GM19324 (cell line): ENCODE measurements at regions not wholly inside any gene's neighbourhood (a gene's known extent, or its start where the extent isn't known, plus 50 kb on each side); places are given as distances from the start of the nearest gene placed in this dataset.

Experiments
- ATAC-seq: cut with Tn5 transposase; IDR thresholded peaks from one replicate; pipeline ENCODE4 v1.9.1; 2021; ENCODE audit warnings: mild to moderate bottlenecking, moderate library complexity; ENCODE audit not compliant: unreplicated experiment, low FRiP score

- no peak for ATAC-seq
Measured at GRCh38 chr10:106216085-106216484, 948.4 kb downstream of the SORCS1 start.

GRCh38 chr10:106214243-106214642 is 950.3 kb downstream of the SORCS1 start:
- no peak for ATAC-seq

GRCh38 chr10:106213493-106213892 is 951.0 kb downstream of the SORCS1 start:
- no peak for ATAC-seq

DNA sequence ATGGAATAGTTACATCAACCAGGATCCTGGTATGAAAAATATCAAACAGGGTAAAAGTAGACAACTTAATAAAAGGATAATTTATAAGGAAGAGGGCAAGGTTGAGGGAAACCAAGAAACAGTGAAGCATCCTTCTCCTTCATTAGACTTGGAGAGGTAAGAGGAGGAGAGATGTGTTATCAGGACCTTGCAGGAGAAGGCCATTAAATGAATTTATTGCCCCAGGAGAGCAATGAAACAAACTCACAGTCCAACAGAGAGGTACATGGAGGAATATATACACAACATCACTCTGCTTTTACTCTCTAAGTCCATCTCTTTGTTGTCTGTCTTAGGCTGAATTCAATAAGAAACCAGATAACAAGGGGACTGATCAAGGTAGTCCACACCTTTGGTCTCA is 966.2 kb downstream of the SORCS1 start:
- no peak for ATAC-seq

DNA sequence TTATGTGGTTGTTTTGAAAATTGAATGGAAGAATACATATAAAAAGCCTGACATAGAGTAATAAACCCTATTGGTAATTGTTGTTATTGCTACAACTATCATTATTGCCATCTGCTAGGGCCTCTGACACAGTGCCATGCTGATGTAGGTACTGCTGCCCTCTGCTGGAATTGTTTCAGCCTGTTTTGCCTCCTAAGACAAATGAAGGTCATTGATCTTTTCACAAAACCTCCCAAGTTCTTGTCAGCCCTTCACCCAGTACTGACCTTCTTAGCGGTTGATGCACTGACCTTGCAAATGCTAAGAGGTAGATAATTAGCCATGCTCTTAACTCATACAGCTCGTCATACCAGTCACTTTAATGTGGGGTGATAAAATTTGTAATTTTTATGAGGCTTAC is 975.2 kb downstream of the SORCS1 start:
- ATAC-seq, result no peak

DNA sequence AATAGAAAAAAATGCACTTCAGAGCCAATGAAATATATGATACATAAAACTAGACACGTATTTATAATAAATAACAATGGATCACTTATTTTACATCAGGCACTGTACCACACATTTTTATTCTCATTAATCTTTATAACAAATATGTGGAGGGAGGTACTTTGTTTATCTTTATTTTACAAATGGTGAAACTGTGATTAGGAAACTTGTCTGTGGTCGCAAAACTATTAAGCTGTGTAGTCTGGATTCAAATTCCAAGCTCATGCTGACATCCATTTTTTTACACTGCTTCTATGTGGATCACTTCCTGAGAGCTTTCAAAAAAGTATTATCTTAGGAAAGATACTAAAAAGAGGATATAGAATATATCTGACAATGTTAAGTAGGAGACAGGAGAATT is 978.6 kb downstream of the SORCS1 start:
- ATAC-seq, result no peak

- no peak for ATAC-seq
Measured at GRCh38 chr10:106183041-106183440, 981.5 kb downstream of the SORCS1 start.

DNA sequence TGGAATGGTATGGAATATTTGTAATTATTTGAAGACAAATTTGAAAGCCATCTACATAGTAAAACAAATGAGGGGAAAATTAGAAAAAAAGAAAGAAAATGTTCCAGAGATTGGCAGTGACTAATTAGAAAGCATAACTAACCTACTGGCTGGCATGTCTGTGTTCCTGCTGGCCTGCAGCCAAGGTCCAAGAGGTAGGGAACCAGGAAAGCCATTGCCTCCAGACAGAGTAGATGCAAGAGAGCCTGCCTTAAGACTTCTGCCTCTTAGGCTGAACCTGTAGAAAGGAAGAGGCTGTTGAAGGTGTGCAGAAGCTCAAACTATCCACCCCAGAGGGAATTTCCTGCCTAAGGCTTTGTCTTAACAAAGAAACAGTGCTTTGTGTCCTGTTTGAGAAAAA is 982.0 kb downstream of the SORCS1 start:
- ATAC-seq, result no peak

DNA sequence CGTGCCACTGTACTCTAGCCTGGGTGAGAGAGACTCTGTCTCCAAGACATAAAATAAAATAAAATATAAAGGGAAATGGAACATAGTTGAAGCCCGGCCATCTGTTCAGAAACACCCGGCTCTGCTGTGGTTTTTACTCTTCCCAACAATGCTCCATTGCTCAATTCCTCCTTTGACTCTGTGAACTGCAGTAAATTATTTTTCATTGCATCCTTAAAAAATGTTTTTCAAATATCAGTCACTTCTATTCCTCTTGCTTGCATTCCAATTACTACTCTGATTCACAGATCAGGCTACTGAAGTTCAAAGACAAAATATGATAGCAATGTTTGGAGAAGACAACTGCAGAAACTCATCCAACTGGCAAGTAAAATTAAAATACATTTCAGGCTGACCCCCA is 983.0 kb downstream of the SORCS1 start:
- no peak for ATAC-seq

- ATAC-seq, result no peak
Measured at GRCh38 chr10:106179430-106179829, 985.1 kb downstream of the SORCS1 start.

DNA sequence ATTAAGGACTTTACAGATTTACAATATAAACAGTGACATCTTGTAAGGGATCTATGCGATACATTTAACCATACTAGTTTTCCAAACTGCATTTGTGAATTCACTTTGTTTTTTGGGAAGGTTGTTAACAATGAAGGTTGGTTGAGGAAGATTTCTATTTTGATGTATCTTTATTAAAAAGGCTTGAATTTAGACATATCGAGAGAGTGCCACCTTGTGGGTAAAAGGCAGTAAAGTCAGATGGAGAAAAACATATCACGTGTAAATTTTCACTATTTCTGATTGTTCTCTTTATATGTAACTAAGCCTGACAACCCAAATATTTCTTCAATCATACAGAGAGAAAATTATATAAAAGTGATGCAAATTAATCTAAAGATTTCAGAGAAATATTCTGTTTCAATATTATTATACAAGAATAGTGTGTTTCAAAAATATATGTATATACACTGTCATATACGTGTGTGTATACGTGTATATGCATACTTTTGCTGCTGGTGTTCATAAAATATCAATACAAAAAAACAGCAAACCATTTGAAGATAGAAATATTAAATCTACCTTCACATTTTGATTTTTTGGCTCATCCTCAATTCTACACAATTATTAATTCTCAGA is 988.6 kb downstream of the SORCS1 start:
- no peak for ATAC-seq

GRCh38 chr10:106173838-106174237 is 990.7 kb downstream of the SORCS1 start:
- ATAC-seq, result no peak

DNA sequence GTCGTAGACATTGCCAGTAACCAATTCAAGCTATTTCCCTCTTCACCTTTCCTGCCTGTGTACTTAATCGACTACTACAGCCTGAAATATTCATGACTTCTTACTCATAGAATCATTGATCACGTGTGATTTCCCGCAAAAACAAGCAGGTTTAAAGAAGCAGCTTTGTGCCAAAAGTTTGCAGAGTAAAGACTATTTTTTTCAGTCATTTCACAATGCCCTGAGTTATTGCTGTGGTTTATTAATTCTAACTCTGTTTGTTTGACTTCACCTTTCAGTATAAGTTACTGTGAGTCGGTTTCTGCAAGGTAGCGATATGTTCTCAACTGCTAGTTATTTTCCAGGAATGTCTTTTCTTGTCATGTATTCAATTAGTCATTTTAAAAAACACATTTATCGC is 995.3 kb downstream of the SORCS1 start:
- no peak for ATAC-seq

GRCh38 chr10:106167946-106168345 is 996.6 kb downstream of the SORCS1 start:
- no peak for ATAC-seq

DNA sequence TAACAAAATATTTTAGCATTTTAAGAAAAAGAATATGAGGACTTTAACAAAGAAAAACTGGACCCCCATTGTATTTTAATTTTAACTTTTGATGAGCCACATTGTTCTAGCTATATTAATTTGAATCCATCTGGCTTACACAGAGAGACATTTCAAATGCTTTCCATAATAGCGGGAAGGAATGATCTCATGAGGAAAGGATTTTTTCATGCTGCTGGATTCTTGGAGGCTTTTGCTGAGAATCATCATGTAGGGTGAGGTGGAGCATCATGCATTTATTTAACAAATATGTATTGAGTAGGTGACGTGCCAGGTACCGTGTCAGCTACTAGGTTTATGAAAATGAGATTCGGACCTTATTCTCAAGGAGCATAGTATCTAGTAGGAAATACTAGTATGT is 1006.3 kb downstream of the SORCS1 start:
- ATAC-seq, result no peak

DNA sequence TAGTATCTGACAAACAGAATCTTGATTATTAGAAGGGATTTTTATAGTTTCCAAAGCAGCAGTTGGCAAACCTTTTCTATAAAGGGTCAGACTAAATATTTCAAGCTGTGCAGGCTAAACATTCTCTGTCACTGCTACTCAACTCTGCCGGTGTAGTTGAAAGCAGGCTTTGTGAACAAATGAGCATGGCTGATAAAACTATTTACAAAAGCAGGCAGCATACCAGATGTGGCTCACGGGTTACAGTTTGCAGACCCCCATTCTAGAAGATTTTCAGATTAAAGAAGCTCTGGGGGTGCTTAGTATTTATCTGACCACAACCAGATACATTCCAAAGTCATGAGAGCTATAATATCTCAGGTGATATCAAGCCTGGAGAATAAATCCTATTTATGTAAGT is 1017.5 kb downstream of the SORCS1 start:
- no peak for ATAC-seq

DNA sequence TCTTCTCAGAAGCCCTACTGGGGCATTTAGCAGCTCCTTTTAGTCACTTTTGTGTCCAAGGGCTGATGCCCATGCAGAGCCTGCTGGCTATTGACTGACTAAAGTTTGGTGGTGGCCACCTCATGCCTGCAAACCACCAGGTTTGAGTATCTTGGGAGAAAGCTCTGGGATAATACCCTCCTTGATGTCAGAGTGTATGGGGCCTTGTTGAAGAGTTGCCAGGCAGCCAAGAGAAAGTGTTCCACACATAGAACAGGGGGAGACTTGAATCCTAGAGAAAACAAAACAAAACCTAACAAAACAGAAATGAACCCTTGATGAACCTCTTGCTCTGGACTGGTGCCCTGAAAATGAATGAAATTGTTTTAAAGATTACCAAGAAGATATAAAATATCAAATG is 1024.6 kb downstream of the SORCS1 start:
- no peak for ATAC-seq

DNA sequence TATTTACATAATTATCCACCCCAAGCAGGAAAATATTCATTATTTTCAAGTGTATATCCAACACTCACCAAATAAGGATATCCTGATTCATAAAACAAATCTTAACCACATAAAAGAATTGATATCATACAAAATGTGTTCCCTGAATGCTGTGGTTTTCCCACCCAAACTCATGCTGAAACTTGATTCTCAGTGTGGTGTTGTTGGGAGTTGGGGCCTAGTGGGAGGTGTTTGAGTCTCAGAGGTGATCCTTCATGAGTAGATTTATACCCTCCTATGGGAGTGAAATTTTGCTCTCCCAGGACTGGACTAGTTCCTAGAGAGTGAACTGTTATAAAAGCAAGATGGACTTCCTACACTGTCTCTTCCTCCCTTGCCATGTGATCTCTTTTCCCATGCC is 1028.3 kb downstream of the SORCS1 start:
- ATAC-seq, result no peak

- ATAC-seq, result no peak
Measured at GRCh38 chr10:106134326-106135000, 1030.0 kb downstream of the SORCS1 start.

GRCh38 chr10:106133451-106133850 is 1031.1 kb downstream of the SORCS1 start:
- ATAC-seq, result no peak

GRCh38 chr10:106132956-106133355 is 1031.5 kb downstream of the SORCS1 start:
- ATAC-seq, result no peak

- no peak for ATAC-seq
Measured at GRCh38 chr10:106114656-106115186, 1049.8 kb downstream of the SORCS1 start.
